ENCODE measurements at regions not wholly inside any gene's neighbourhood (a gene's known extent, or its start where the extent isn't known, plus 50 kb on each side); places are given as distances from the start of the nearest gene placed in this dataset.

DNA sequence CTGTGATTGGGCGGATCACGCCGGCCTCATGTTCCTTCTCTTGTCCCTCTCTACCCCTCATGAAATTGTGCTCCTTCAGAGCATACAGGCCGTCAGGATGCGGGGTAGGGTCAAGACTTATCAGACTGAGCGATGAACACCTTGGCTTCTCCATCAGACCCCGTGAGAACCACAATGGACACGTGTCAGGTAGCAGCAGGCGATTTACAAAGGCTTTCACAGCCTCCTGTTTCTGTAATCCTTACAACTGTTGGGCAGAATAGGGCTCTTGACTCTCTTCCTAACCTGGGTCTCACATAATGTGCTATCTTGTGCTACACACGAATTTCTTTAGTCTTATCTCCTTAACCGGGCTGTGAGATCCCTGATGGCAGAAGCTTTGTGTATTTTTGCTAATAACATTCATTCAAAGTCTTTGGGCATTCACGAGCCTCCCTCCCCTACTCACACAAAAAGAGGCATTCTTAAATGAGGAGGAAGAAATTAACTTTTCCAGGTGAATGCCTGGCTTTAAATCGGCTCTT, 122.9 kb upstream of the SLC22A23 start:
- Histone ChIP-seq H3K27me3 (ENCODE audit: insufficient read depth) (peaks cover 6% of the 10 kb centered on the region), H3K36me3 (replicated peaks in 1 of 2; ENCODE audit: control insufficient read depth in 1 of 2, insufficient read depth in 2 of 2, low read length in 1 of 2) (no peaks in the 10 kb centered on the region), H3K4me1 (ENCODE audit: control insufficient read depth in 1 of 2, insufficient read depth in 2 of 2, low read depth in 1 of 2, low read length in 1 of 2) (no peaks in the 10 kb centered on the region), H3F3A (replicated peaks; ENCODE audit: insufficient read depth) (no peaks in the 10 kb centered on the region), H3K9ac (no peak overlapping the region), H3K9me3 (no peaks in the 10 kb centered on the region), H2AFZ (ENCODE audit: low read depth) (no peak overlapping the region), H4K20me1 (ENCODE audit: insufficient read depth) (no peaks in the 10 kb centered on the region), H3K4me3 (ENCODE audit: low read depth in 2 of 2, low read length in 1 of 2) (no peak overlapping the region), H3K79me2 (ENCODE audit: insufficient read depth) (no peaks in the 10 kb centered on the region), H3K4me2 (no peak overlapping the region), H3K9me2 (no peaks in the 10 kb centered on the region), H3K27ac (ENCODE audit: low read depth in 2 of 2, low read length in 1 of 2) (no peak overlapping the region)
- WGBS (ENCODE audit: low lambda C conversion rate) = 30% methylated on average over 12 of the region's 13 CpGs
- TF ChIP-seq, protein P1, sequence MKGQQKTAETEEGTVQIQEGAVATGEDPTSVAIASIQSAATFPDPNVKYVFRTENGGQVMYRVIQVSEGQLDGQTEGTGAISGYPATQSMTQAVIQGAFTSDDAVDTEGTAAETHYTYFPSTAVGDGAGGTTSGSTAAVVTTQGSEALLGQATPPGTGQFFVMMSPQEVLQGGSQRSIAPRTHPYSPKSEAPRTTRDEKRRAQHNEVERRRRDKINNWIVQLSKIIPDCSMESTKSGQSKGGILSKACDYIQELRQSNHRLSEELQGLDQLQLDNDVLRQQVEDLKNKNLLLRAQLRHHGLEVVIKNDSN (IDR thresholded peaks at IDR 0.05; ENCODE audit: borderline replicate concordance, low read depth) = no peak
- no peak for TF ChIP-seq GABPA (IDR thresholded peaks at IDR 0.05; ENCODE audit: low read depth)
- TF ChIP-seq, protein P2, sequence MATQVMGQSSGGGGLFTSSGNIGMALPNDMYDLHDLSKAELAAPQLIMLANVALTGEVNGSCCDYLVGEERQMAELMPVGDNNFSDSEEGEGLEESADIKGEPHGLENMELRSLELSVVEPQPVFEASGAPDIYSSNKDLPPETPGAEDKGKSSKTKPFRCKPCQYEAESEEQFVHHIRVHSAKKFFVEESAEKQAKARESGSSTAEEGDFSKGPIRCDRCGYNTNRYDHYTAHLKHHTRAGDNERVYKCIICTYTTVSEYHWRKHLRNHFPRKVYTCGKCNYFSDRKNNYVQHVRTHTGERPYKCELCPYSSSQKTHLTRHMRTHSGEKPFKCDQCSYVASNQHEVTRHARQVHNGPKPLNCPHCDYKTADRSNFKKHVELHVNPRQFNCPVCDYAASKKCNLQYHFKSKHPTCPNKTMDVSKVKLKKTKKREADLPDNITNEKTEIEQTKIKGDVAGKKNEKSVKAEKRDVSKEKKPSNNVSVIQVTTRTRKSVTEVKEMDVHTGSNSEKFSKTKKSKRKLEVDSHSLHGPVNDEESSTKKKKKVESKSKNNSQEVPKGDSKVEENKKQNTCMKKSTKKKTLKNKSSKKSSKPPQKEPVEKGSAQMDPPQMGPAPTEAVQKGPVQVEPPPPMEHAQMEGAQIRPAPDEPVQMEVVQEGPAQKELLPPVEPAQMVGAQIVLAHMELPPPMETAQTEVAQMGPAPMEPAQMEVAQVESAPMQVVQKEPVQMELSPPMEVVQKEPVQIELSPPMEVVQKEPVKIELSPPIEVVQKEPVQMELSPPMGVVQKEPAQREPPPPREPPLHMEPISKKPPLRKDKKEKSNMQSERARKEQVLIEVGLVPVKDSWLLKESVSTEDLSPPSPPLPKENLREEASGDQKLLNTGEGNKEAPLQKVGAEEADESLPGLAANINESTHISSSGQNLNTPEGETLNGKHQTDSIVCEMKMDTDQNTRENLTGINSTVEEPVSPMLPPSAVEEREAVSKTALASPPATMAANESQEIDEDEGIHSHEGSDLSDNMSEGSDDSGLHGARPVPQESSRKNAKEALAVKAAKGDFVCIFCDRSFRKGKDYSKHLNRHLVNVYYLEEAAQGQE (IDR thresholded peaks at IDR 0.05; ENCODE audit: low read depth, low read length) = no peak
- no peak for TF ChIP-seq CHD2 (IDR thresholded peaks at IDR 0.05; ENCODE audit: low read length, partially characterized antibody)
- ChIA-PET CTCF (no interaction called here), POLR2A (no interaction called here)
- no peak for DNase-seq

DNA sequence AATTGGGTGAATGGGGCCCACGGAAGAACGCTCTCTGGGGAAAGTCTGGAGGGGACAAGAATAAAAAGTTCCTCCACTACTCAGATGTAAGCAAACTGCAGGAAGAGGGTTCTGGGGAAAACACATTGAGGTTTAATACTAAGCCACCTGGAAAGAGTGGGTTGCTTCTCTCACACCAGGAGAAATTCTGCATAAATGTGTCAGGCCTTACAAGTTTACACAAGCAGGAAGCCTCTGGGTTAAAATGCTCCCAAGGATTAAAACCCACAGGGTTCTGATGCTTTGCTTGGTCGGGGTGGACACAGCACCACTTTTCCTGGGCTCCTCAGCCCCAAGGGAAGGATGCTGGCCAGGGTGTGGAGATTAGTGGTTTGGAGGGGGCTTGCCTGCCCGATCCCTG, 122.1 kb upstream of the SLC22A23 start:
- WGBS (ENCODE audit: low lambda C conversion rate) = 36% methylated on average over 3 of the region's 4 CpGs
- H3K4me2 ChIP-seq = no peak overlapping the region
- TF ChIP-seq JUND (IDR thresholded peaks at IDR 0.05) (no peak), GATA2 (CRISPR knock-in tag; IDR thresholded peaks at IDR 0.05) (no peak), TAF1 (IDR thresholded peaks at IDR 0.05; ENCODE audit: borderline replicate concordance, low read depth, low read length) (no peak), FOXM1 (IDR thresholded peaks at IDR 0.05; ENCODE audit: low read depth) (no peak), RXRA (IDR thresholded peaks at IDR 0.05; ENCODE audit: borderline replicate concordance, low read depth) (no peak), FOSL2 (IDR thresholded peaks at IDR 0.05; ENCODE audit: borderline replicate concordance, low read depth) (no peak), NFIC (IDR thresholded peaks at IDR 0.05; ENCODE audit: borderline replicate concordance) (no peak), MEF2A (IDR thresholded peaks at IDR 0.05; ENCODE audit: borderline replicate concordance, low read depth) (no peak), YY1 (IDR thresholded peaks at IDR 0.05; ENCODE audit: low read depth) (no peak), TCF12 (IDR thresholded peaks at IDR 0.05) (no peak), RCOR1 (IDR thresholded peaks at IDR 0.05; ENCODE audit: low read length) (no peak), EP300 (IDR thresholded peaks at IDR 0.05; ENCODE audit: borderline replicate concordance in 1 of 2, low read depth in 1 of 2, low read length in 1 of 2) (no peak), POLR2AphosphoS5 (IDR thresholded peaks at IDR 0.05; ENCODE audit: low read depth, low read length) (no peak)
- TF ChIP-seq, protein P1 (IDR thresholded peaks at IDR 0.05; ENCODE audit: borderline replicate concordance, low read depth) = no peak
- TF ChIP-seq, protein P3, sequence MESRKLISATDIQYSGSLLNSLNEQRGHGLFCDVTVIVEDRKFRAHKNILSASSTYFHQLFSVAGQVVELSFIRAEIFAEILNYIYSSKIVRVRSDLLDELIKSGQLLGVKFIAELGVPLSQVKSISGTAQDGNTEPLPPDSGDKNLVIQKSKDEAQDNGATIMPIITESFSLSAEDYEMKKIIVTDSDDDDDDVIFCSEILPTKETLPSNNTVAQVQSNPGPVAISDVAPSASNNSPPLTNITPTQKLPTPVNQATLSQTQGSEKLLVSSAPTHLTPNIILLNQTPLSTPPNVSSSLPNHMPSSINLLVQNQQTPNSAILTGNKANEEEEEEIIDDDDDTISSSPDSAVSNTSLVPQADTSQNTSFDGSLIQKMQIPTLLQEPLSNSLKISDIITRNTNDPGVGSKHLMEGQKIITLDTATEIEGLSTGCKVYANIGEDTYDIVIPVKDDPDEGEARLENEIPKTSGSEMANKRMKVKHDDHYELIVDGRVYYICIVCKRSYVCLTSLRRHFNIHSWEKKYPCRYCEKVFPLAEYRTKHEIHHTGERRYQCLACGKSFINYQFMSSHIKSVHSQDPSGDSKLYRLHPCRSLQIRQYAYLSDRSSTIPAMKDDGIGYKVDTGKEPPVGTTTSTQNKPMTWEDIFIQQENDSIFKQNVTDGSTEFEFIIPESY (IDR thresholded peaks at IDR 0.05; ENCODE audit: borderline replicate concordance, low read depth) = no peak
- no peaks in the 10 kb centered on the region for H3K9me3 ChIP-seq
- peaks cover 9% of the 10 kb centered on the region for H3K27me3 ChIP-seq (ENCODE audit: insufficient read depth)
- no peak for DNase-seq
- no peaks in the 10 kb centered on the region for H4K20me1 ChIP-seq (ENCODE audit: insufficient read depth)
- ChIA-PET POLR2A (no interaction called here), CTCF (no interaction called here)
- H3K79me2 ChIP-seq (ENCODE audit: insufficient read depth) = no peaks in the 10 kb centered on the region
- no peaks in the 10 kb centered on the region for H3K9me2 ChIP-seq
- no peaks in the 10 kb centered on the region for H3K36me3 ChIP-seq (replicated peaks in 1 of 2; ENCODE audit: control insufficient read depth in 1 of 2, insufficient read depth in 2 of 2, low read length in 1 of 2)
- H3K4me3 ChIP-seq (ENCODE audit: low read depth in 2 of 2, low read length in 1 of 2) = no peak overlapping the region
- H3F3A ChIP-seq (replicated peaks; ENCODE audit: insufficient read depth) = no peaks in the 10 kb centered on the region
- no peak overlapping the region for H2AFZ ChIP-seq (ENCODE audit: low read depth)
- H3K9ac ChIP-seq = no peak overlapping the region
- H3K4me1 ChIP-seq (ENCODE audit: control insufficient read depth in 1 of 2, insufficient read depth in 2 of 2, low read depth in 1 of 2, low read length in 1 of 2) = no peaks in the 10 kb centered on the region
- no peak overlapping the region for H3K27ac ChIP-seq (ENCODE audit: low read depth in 2 of 2, low read length in 1 of 2)

Measured in SK-N-SH (cell line).